Lung (tissue), 11 donors: ENCODE measurements at regions not wholly inside any gene's neighbourhood (a gene's known extent, or its start where the extent isn't known, plus 50 kb on each side); places are given as distances from the start of the nearest gene placed in this dataset.

Experiments used
- ATAC-seq: fragments of 200-7000 bp; cut with Tn5 transposase; one replicate; pipeline ENCODE4 v1.9.1; 2020; ENCODE audit warnings: moderate number of reproducible peaks; ENCODE audit not compliant: insufficient read depth, low FRiP score
- DNase-seq, 3 donors: peaks; one replicate each; pipeline ENCODE4 v3.0.0-alpha.2; 2013 to 2017
- H3K27ac ChIP-seq, 2 donors: one replicate each; pipeline ENCODE4 v1.5.1; 2013; ENCODE audit warnings: mild to moderate bottlenecking in 2 of 2, moderate library complexity in 2 of 2, control low read depth in 1 of 2, inconsistent platforms in 1 of 2, low read depth in 1 of 2, low read length in 1 of 2
- H3K27me3 ChIP-seq, 3 donors: one replicate each; pipeline ENCODE4 v1.5.1; 2013; ENCODE audit warnings: low read length in 2 of 3; ENCODE audit not compliant: control insufficient read depth in 3 of 3, insufficient read depth in 3 of 3
- H3K36me3 ChIP-seq, 4 donors: one replicate each; pipeline ENCODE4 v1.5.1; 2013; ENCODE audit warnings: low read length in 4 of 4, mild to moderate bottlenecking in 1 of 4, moderate library complexity in 1 of 4; ENCODE audit not compliant: control insufficient read depth in 4 of 4, insufficient read depth in 4 of 4
- H3K4me1 ChIP-seq, 5 donors: one replicate each; pipeline ENCODE4 v1.5.1; 2013; ENCODE audit warnings: low read length in 5 of 5, mild to moderate bottlenecking in 2 of 5, moderate library complexity in 1 of 5; ENCODE audit not compliant: control insufficient read depth in 5 of 5, insufficient read depth in 5 of 5
- H3K4me3 ChIP-seq: one replicate; pipeline ENCODE4 v1.5.1; 2013; ENCODE audit warnings: mild to moderate bottlenecking, control low read depth, moderate library complexity
- H3K9ac ChIP-seq, 2 donors: one replicate each; pipeline ENCODE4 v1.5.1; 2013; ENCODE audit warnings: low read length in 2 of 2, control low read depth in 1 of 2; ENCODE audit not compliant: insufficient read depth in 1 of 2
- H3K9me3 ChIP-seq, 4 donors: one replicate each; pipeline ENCODE4 v1.5.1; 2013; ENCODE audit warnings: low read length in 3 of 4, mild to moderate bottlenecking in 1 of 4, moderate library complexity in 1 of 4; ENCODE audit not compliant: control insufficient read depth in 4 of 4, insufficient read depth in 3 of 4
- CTCF ChIP-seq: IDR thresholded peaks from 2 replicates; pipeline ENCODE4 v1.5.1; 2012; ENCODE audit warnings: mild to moderate bottlenecking; ENCODE audit errors: control extremely low read depth, extremely low read depth
- WGBS, 2 donors: extraction: QIAGEN DNeasy Blood & Tissue Kit; methylation state at CpG; one replicate each; pipeline ENCODE4 v1.1.7; 2013; 5-methylcytosine and 5-hydroxymethylcytosine counted together
- donor health status: control.
- donor health status: control.
- donor health status: Bipolar disorder and iron deficiency.
- donor health status: healthy.
- donor health status: DM: yes; HTN: yes; CAD: no.

- no peak for ATAC-seq
- H3K4me1 ChIP-seq, result peaks cover 0 to 4% (median 0%) of the 10 kb centered on the region in 5 donors
- TF ChIP-seq CTCF, result no peak
Observed at GRCh38 chr6:139693735-139694134, 319.3 kb upstream of the CITED2 start.

DNA sequence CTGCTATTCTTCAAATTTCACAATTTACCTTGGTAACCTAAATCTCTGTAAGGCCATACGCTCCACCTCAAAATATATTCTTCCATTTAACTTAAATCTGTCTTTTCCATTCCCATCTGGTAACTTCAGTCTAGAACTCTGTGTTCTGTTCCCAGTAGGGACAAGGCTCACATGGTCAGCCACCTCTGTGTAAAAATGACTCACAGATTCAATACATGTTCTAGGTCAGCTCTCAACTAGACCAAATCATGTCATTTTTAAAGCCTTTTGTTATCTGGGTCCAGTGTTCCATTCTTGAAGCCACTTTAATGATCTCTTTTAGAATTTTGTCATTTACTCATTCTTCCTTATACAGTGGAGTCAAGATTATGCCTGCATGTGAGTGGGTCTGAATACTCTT lies 315.6 kb upstream of the CITED2 start:
- no peak for ATAC-seq
- Histone ChIP-seq H3K36me3 (no peaks in the 10 kb centered on the region), H3K27ac (no peak overlapping the region), H3K9me3 (no peaks in the 10 kb centered on the region), H3K4me3 (no peak overlapping the region), H3K9ac (no peak overlapping the region), H3K4me1 (peaks cover 0 to 2% (median 0%) of the 10 kb centered on the region in 5 donors), H3K27me3 (no peaks in the 10 kb centered on the region)
- DNase-seq, result no peak
- 92 to 96% methylated on average over 1 of the region's 1 CpG for WGBS, 2 donors
- no peak for TF ChIP-seq CTCF

More at GRCh38 chr6:139693735-139694134, 319.3 kb upstream of the CITED2 start:
- DNase-seq, result no peak
- Histone ChIP-seq H3K9me3 (no peaks in the 10 kb centered on the region), H3K9ac (no peak overlapping the region), H3K27me3 (no peaks in the 10 kb centered on the region), H3K27ac (no peak overlapping the region), H3K4me3 (no peak overlapping the region), H3K36me3 (no peaks in the 10 kb centered on the region)
- WGBS, 2 donors, result 81 to 92% methylated on average over 1 of the region's 1 CpG

DNA sequence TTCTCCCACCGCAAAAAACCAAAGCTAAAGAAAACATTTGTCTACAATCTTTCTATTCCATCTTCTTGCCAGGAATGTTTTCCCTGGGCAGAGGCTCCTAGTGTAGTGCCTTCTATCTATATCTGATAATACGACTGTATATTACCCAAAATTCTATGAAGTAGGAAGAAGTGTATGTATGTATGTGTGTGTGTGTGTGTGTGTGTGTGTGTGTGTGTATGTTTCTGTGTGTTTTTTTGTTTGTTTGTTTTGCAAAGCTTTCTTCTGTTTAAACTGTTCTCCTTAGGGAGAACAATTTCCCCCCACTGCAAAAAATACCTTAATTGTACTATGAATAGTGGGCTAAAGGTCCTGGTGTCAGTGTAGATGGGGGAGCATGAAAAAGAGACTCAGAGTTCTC lies 312.6 kb upstream of the CITED2 start:
- Histone ChIP-seq H3K4me3 (no peak overlapping the region), H3K27ac (no peak overlapping the region), H3K4me1 (peaks cover 0 to 2% (median 0%) of the 10 kb centered on the region in 5 donors), H3K9ac (no peak overlapping the region), H3K36me3 (no peaks in the 10 kb centered on the region), H3K27me3 (no peaks in the 10 kb centered on the region), H3K9me3 (no peaks in the 10 kb centered on the region)
- no peak for DNase-seq
- WGBS, 2 donors, result 85 to 93% methylated on average over 2 of the region's 2 CpGs
- no peak for TF ChIP-seq CTCF
- ATAC-seq, result no peak

- WGBS, 2 donors, result 65 to 80% methylated on average over 5 of the region's 5 CpGs
- H3K4me1 ChIP-seq, result peaks cover 0 to 2% (median 0%) of the 10 kb centered on the region in 5 donors
- no peak for DNase-seq
- TF ChIP-seq CTCF, result no peak
- H3K36me3 ChIP-seq, result no peaks in the 10 kb centered on the region
- H3K27me3 ChIP-seq, result no peaks in the 10 kb centered on the region
- ATAC-seq, result no peak
- H3K9ac ChIP-seq, result no peak overlapping the region
- H3K4me3 ChIP-seq, result no peak overlapping the region
- no peaks in the 10 kb centered on the region for H3K9me3 ChIP-seq
- H3K27ac ChIP-seq, result no peak overlapping the region
Observed at GRCh38 chr6:139686308-139686707, 311.9 kb upstream of the CITED2 start.
